ENCODE measurements at regions not wholly inside any gene's neighbourhood (a gene's known extent, or its start where the extent isn't known, plus 50 kb on each side); places are given as distances from the start of the nearest gene placed in this dataset.

GRCh38 chr14:100454437-100454836 lies 131.3 kb downstream of the SLC25A47 start:
- ChIA-PET POLR2A (no interaction called here), CTCF (interaction anchor here (1.4 kb wide), 1 partner anchor 71 kb away, joined by 3 read pairs; no protein-coding TSS in a partner anchor)
- no peak for TF ChIP-seq NFRKB (IDR thresholded peaks at IDR 0.05)
- no peak for TF ChIP-seq FOXM1 (IDR thresholded peaks at IDR 0.05; ENCODE audit: borderline replicate concordance)
- no peak for TF ChIP-seq SP1 (IDR thresholded peaks at IDR 0.05)
- no peak for TF ChIP-seq HDGF (IDR thresholded peaks at IDR 0.05; ENCODE audit: borderline replicate concordance)
- no peak for TF ChIP-seq TARDBP (IDR thresholded peaks at IDR 0.05)
- no peak for TF ChIP-seq LEF1 (IDR thresholded peaks at IDR 0.05; ENCODE audit: borderline replicate concordance)
- no peak for TF ChIP-seq ARNT (IDR thresholded peaks at IDR 0.05)
- TF ChIP-seq ZNF384 (IDR thresholded peaks at IDR 0.05): no peak
- TF ChIP-seq CTBP1 (IDR thresholded peaks at IDR 0.05; ENCODE audit: borderline replicate concordance): no peak
- TF ChIP-seq PKNOX1 (IDR thresholded peaks at IDR 0.05): no peak
- no peak for DNase-seq (ENCODE audit: extremely low spot score)

GRCh38 chr14:100463937-100464336 lies 123.3 kb downstream of the BEGAIN start:
- ChIA-PET CTCF (no interaction called here), POLR2A (no interaction called here)
- TF ChIP-seq LEF1 (IDR thresholded peaks at IDR 0.05; ENCODE audit: borderline replicate concordance): no peak
- TF ChIP-seq ARNT (IDR thresholded peaks at IDR 0.05): no peak
- TF ChIP-seq HDGF (IDR thresholded peaks at IDR 0.05; ENCODE audit: borderline replicate concordance): no peak
- no peak for TF ChIP-seq ELF4 (IDR thresholded peaks at IDR 0.05)
- no peak for TF ChIP-seq FOXK2 (IDR thresholded peaks at IDR 0.05)
- TF ChIP-seq L3MBTL2 (conservative IDR thresholded peaks at IDR 0.05): no peak
- no peak for TF ChIP-seq CTBP1 (IDR thresholded peaks at IDR 0.05; ENCODE audit: borderline replicate concordance)
- no peak for TF ChIP-seq SP1 (IDR thresholded peaks at IDR 0.05)
- TF ChIP-seq SUZ12 (IDR thresholded peaks at IDR 0.05): no peak
- TF ChIP-seq FOXA1 (IDR thresholded peaks at IDR 0.05): no peak
- no peak for DNase-seq (ENCODE audit: extremely low spot score)

- TF ChIP-seq FOXM1 (IDR thresholded peaks at IDR 0.05; ENCODE audit: borderline replicate concordance) (no peak), FOXA1 (IDR thresholded peaks at IDR 0.05) (no peak), SP1 (IDR thresholded peaks at IDR 0.05) (no peak), HDGF (IDR thresholded peaks at IDR 0.05; ENCODE audit: borderline replicate concordance) (no peak), L3MBTL2 (conservative IDR thresholded peaks at IDR 0.05) (no peak), SUZ12 (IDR thresholded peaks at IDR 0.05) (no peak), ARNT (IDR thresholded peaks at IDR 0.05) (no peak), CTBP1 (IDR thresholded peaks at IDR 0.05; ENCODE audit: borderline replicate concordance) (no peak), ELF4 (IDR thresholded peaks at IDR 0.05) (no peak), FOXK2 (IDR thresholded peaks at IDR 0.05) (no peak), NFRKB (IDR thresholded peaks at IDR 0.05) (no peak), LEF1 (IDR thresholded peaks at IDR 0.05; ENCODE audit: borderline replicate concordance) (no peak), TARDBP (IDR thresholded peaks at IDR 0.05) (no peak), PKNOX1 (IDR thresholded peaks at IDR 0.05) (no peak), BHLHE40 (IDR thresholded peaks at IDR 0.05; ENCODE audit: borderline replicate concordance) (no peak), ZNF384 (IDR thresholded peaks at IDR 0.05) (no peak)
- POLR2A ChIA-PET: no interaction called here
- CTCF ChIA-PET: interaction anchor here (0.6 to 1.3 kb wide), 4 partner anchors 36 to 116 kb away, joined by 3 to 4 read pairs (median 4); no protein-coding TSS in a partner anchor
- no peak for DNase-seq (ENCODE audit: extremely low spot score)
Measured at GRCh38 chr14:100466111-100466856, 120.9 kb downstream of the BEGAIN start.

- no peak for TF ChIP-seq BHLHE40 (IDR thresholded peaks at IDR 0.05; ENCODE audit: borderline replicate concordance)
- TF ChIP-seq ARNT (IDR thresholded peaks at IDR 0.05): no peak
- no peak for TF ChIP-seq SUZ12 (IDR thresholded peaks at IDR 0.05)
- TF ChIP-seq NFRKB (IDR thresholded peaks at IDR 0.05): no peak
- no peak for TF ChIP-seq TARDBP (IDR thresholded peaks at IDR 0.05)
- no peak for TF ChIP-seq LEF1 (IDR thresholded peaks at IDR 0.05; ENCODE audit: borderline replicate concordance)
- TF ChIP-seq CTBP1 (IDR thresholded peaks at IDR 0.05; ENCODE audit: borderline replicate concordance): no peak
- TF ChIP-seq FOXM1 (IDR thresholded peaks at IDR 0.05; ENCODE audit: borderline replicate concordance): no peak
- TF ChIP-seq ELF4 (IDR thresholded peaks at IDR 0.05): no peak
- no peak for TF ChIP-seq FOXK2 (IDR thresholded peaks at IDR 0.05)
- no peak for TF ChIP-seq HDGF (IDR thresholded peaks at IDR 0.05; ENCODE audit: borderline replicate concordance)
- TF ChIP-seq FOXA1 (IDR thresholded peaks at IDR 0.05): no peak
- no peak for TF ChIP-seq ZNF384 (IDR thresholded peaks at IDR 0.05)
- TF ChIP-seq PKNOX1 (IDR thresholded peaks at IDR 0.05): no peak
- no peak for TF ChIP-seq L3MBTL2 (conservative IDR thresholded peaks at IDR 0.05)
- TF ChIP-seq SP1 (IDR thresholded peaks at IDR 0.05): no peak
- no peak for DNase-seq (ENCODE audit: extremely low spot score)
- ChIA-PET POLR2A (no interaction called here), CTCF (no interaction called here)
Measured at GRCh38 chr14:100467046-100467750, 120.0 kb downstream of the BEGAIN start.

- CTCF ChIA-PET: interaction anchor here (1.3 kb wide), 1 partner anchor 82 kb away, joined by 3 read pairs; no protein-coding TSS in a partner anchor
- TF ChIP-seq FOXA1 (IDR thresholded peaks at IDR 0.05) (no peak), TARDBP (IDR thresholded peaks at IDR 0.05) (no peak), CTBP1 (IDR thresholded peaks at IDR 0.05; ENCODE audit: borderline replicate concordance) (no peak), BHLHE40 (IDR thresholded peaks at IDR 0.05; ENCODE audit: borderline replicate concordance) (no peak), SP1 (IDR thresholded peaks at IDR 0.05) (no peak), PKNOX1 (IDR thresholded peaks at IDR 0.05) (no peak), FOXK2 (IDR thresholded peaks at IDR 0.05) (no peak), SUZ12 (IDR thresholded peaks at IDR 0.05) (no peak), LEF1 (IDR thresholded peaks at IDR 0.05; ENCODE audit: borderline replicate concordance) (no peak), ELF4 (IDR thresholded peaks at IDR 0.05) (no peak), ARNT (IDR thresholded peaks at IDR 0.05) (no peak), NFRKB (IDR thresholded peaks at IDR 0.05) (no peak), L3MBTL2 (conservative IDR thresholded peaks at IDR 0.05) (no peak), FOXM1 (IDR thresholded peaks at IDR 0.05; ENCODE audit: borderline replicate concordance) (no peak), ZNF384 (IDR thresholded peaks at IDR 0.05) (no peak), HDGF (IDR thresholded peaks at IDR 0.05; ENCODE audit: borderline replicate concordance) (no peak)
- POLR2A ChIA-PET: no interaction called here
- DNase-seq (ENCODE audit: extremely low spot score): no peak
Measured at GRCh38 chr14:100467939-100468338, 119.3 kb downstream of the BEGAIN start.

Data from HEK293T (cell line).